Vagina (tissue), 2 donors: ENCODE measurements at regions not wholly inside any gene's neighbourhood (a gene's known extent, or its start where the extent isn't known, plus 50 kb on each side); places are given as distances from the start of the nearest gene placed in this dataset.

ENCODE experiments used
- DNase-seq, 2 donors: peaks; one replicate each; pipeline ENCODE4 v3.0.0-alpha.2; 2017; ENCODE audit errors: extremely low spot score in 2 of 2
- H3K27ac ChIP-seq: fragments of 200-600 bp; sonication (generic); one replicate; pipeline ENCODE4 v1.5.1; 2019
- H3K27me3 ChIP-seq: fragments of 200-600 bp; sonication (generic); one replicate; pipeline ENCODE4 v1.5.1; 2019
- H3K36me3 ChIP-seq, 2 donors: fragments of 200-600 bp; sonication (generic); one replicate each; pipeline ENCODE4 v1.5.1; 2017 to 2019
- H3K4me1 ChIP-seq: fragments of 200-600 bp; sonication (generic); one replicate; pipeline ENCODE4 v1.5.1; 2019
- H3K4me3 ChIP-seq, 2 donors: fragments of 200-600 bp; sonication (generic); 1 replicate in 1 of 2; 2 replicates in 1 of 2; pipeline ENCODE4 v1.5.1; 2016 to 2019
- H3K9me3 ChIP-seq: fragments of 200-600 bp; sonication (generic); one replicate; pipeline ENCODE4 v1.5.1; 2019
- POLR2A ChIP-seq, 2 donors: fragments of 450-650 bp; IDR thresholded peaks; one replicate each; pipeline ENCODE4 v1.6.1; 2017; ENCODE audit warnings: antibody characterized with exemption in 2 of 2, mild to moderate bottlenecking in 2 of 2, moderate library complexity in 2 of 2
- POLR2AphosphoS5 ChIP-seq, 2 donors: sonication (generic); formaldehyde crosslinking; IDR thresholded peaks; one replicate each; pipeline ENCODE4 v1.9.0; 2017; ENCODE audit warnings: antibody characterized with exemption in 2 of 2, mild to moderate bottlenecking in 2 of 2, low read depth in 1 of 2; ENCODE audit not compliant: insufficient read depth in 1 of 2
- intact Hi-C: fragments of 100-400 bp; cut with DNase I; formaldehyde crosslinking; loops from one replicate; pipeline ENCODE4 v1.15.1; 2023
- TF ChIP-seq, protein P1 (sequence below), 3 experiments: fragments of 450-650 bp in 2 of 3; fragments of 200-600 bp in 1 of 3; sonication (generic) in 1 of 3; IDR thresholded peaks; one replicate each; pipeline ENCODE4 v1.5.1; 2017 to 2019; ENCODE audit warnings: antibody characterized with exemption in 3 of 3, mild to moderate bottlenecking in 2 of 3, moderate library complexity in 2 of 3

GRCh38 chr3:76827701-76828226, 212.1 kb upstream of the ROBO2 start:
- TF ChIP-seq, protein P1, sequence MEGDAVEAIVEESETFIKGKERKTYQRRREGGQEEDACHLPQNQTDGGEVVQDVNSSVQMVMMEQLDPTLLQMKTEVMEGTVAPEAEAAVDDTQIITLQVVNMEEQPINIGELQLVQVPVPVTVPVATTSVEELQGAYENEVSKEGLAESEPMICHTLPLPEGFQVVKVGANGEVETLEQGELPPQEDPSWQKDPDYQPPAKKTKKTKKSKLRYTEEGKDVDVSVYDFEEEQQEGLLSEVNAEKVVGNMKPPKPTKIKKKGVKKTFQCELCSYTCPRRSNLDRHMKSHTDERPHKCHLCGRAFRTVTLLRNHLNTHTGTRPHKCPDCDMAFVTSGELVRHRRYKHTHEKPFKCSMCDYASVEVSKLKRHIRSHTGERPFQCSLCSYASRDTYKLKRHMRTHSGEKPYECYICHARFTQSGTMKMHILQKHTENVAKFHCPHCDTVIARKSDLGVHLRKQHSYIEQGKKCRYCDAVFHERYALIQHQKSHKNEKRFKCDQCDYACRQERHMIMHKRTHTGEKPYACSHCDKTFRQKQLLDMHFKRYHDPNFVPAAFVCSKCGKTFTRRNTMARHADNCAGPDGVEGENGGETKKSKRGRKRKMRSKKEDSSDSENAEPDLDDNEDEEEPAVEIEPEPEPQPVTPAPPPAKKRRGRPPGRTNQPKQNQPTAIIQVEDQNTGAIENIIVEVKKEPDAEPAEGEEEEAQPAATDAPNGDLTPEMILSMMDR (IDR thresholded peaks at IDR 0.05), result no peak
- TF ChIP-seq POLR2A (IDR thresholded peaks at IDR 0.05), result no peak
- TF ChIP-seq POLR2AphosphoS5 (IDR thresholded peaks at IDR 0.05; ENCODE audit: insufficient read depth in 1 of 2, low read depth in 1 of 2), result no peak
- no peak for DNase-seq
- intact Hi-C loops, result no loop called here
- peaks cover 8% of the 10 kb centered on the region for H3K4me1 ChIP-seq
- no peak overlapping the region for H3K27ac ChIP-seq
- no peaks in the 10 kb centered on the region for H3K36me3 ChIP-seq
- no peak overlapping the region for H3K4me3 ChIP-seq
- no peaks in the 10 kb centered on the region for H3K27me3 ChIP-seq
- no peaks in the 10 kb centered on the region for H3K9me3 ChIP-seq

- no peaks in the 10 kb centered on the region for H3K4me1 ChIP-seq
- H3K27ac ChIP-seq, result no peak overlapping the region
- intact Hi-C loops, result no loop called here
- H3K4me3 ChIP-seq, result no peak overlapping the region
- TF ChIP-seq POLR2A (IDR thresholded peaks at IDR 0.05), result no peak
- no peak for TF ChIP-seq POLR2AphosphoS5 (IDR thresholded peaks at IDR 0.05; ENCODE audit: insufficient read depth in 1 of 2, low read depth in 1 of 2)
- TF ChIP-seq, protein P1 (IDR thresholded peaks at IDR 0.05), result no peak
- DNase-seq, result no peak
- no peaks in the 10 kb centered on the region for H3K36me3 ChIP-seq
- no peaks in the 10 kb centered on the region for H3K9me3 ChIP-seq
- no peaks in the 10 kb centered on the region for H3K27me3 ChIP-seq
These were observed 205.2 kb upstream of the ROBO2 start for GRCh38 chr3:76834657-76835056.

GRCh38 chr3:76841747-76842146, 198.2 kb upstream of the ROBO2 start:
- no peaks in the 10 kb centered on the region for H3K36me3 ChIP-seq
- intact Hi-C loops, result no loop called here
- H3K4me3 ChIP-seq, result no peak overlapping the region
- no peaks in the 10 kb centered on the region for H3K27me3 ChIP-seq
- no peaks in the 10 kb centered on the region for H3K9me3 ChIP-seq
- no peaks in the 10 kb centered on the region for H3K4me1 ChIP-seq
- no peak for TF ChIP-seq POLR2A (IDR thresholded peaks at IDR 0.05)
- no peak for TF ChIP-seq POLR2AphosphoS5 (IDR thresholded peaks at IDR 0.05; ENCODE audit: insufficient read depth in 1 of 2, low read depth in 1 of 2)
- TF ChIP-seq, protein P1 (IDR thresholded peaks at IDR 0.05), result no peak
- no peak for DNase-seq
- H3K27ac ChIP-seq, result no peak overlapping the region

DNA sequence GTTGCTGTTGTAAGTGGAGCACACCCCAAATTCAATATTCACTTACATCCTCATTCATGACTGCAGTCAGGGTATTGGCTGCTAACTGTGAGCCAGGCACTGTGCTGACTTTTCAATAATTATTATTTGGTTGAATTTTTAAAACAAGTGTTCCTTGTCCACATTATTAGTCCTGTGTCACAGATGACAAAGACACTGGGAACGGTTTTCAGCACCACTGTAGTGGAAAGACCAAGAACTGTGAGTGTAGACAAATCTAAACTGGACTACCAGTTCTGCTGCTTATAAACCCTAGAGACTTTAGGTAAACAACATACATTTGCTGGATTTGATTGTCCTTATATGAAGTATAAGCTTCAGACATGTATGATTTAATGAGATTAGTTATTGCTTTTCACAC, 197.7 kb upstream of the ROBO2 start:
- intact Hi-C loops, result no loop called here
- no peaks in the 10 kb centered on the region for H3K27me3 ChIP-seq

DNA sequence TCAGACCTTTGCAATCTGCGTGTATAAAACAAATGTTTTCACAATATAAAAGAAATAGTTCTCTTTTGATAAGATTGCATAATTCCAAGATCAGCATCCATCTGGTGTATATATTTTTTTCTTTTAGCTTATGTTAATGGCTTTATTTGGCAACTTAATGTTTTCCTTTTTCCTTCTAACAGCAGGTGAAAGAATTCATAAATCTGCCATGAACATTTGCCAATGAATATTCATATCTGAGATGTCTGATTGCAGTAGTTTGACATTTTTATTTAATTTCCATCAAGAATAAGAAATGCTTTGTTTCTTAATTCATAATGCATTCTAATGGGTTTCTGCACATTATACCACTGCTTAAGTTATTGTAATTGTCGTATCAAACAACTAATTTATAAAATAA, 184.4 kb upstream of the ROBO2 start:
- H3K4me1 ChIP-seq, result no peaks in the 10 kb centered on the region
- H3K27me3 ChIP-seq, result no peaks in the 10 kb centered on the region
- no peak overlapping the region for H3K4me3 ChIP-seq
- H3K9me3 ChIP-seq, result no peaks in the 10 kb centered on the region
- no peak overlapping the region for H3K27ac ChIP-seq
- intact Hi-C loops, result no loop called here
- H3K36me3 ChIP-seq, result no peaks in the 10 kb centered on the region
- TF ChIP-seq POLR2A (IDR thresholded peaks at IDR 0.05) (no peak), POLR2AphosphoS5 (IDR thresholded peaks at IDR 0.05; ENCODE audit: insufficient read depth in 1 of 2, low read depth in 1 of 2) (no peak)
- TF ChIP-seq, protein P1 (IDR thresholded peaks at IDR 0.05), result no peak
- no peak for DNase-seq

More for the DNA sequence above, 197.7 kb upstream of the ROBO2 start:
- TF ChIP-seq, protein P1 (IDR thresholded peaks at IDR 0.05), result no peak
- TF ChIP-seq POLR2A (IDR thresholded peaks at IDR 0.05) (no peak), POLR2AphosphoS5 (IDR thresholded peaks at IDR 0.05; ENCODE audit: insufficient read depth in 1 of 2, low read depth in 1 of 2) (no peak)
- Histone ChIP-seq H3K4me1 (no peaks in the 10 kb centered on the region), H3K9me3 (no peaks in the 10 kb centered on the region), H3K36me3 (no peaks in the 10 kb centered on the region), H3K27ac (no peak overlapping the region), H3K4me3 (no peak overlapping the region)
- DNase-seq, result no peak
